Small intestine (tissue), 7 donors: ENCODE measurements at regions not wholly inside any gene's neighbourhood (a gene's known extent, or its start where the extent isn't known, plus 50 kb on each side); places are given as distances from the start of the nearest gene placed in this dataset.

Source experiments
- DNase-seq, 2 donors: peaks; one replicate each; pipeline versions ENCODE4 v3.0.0 to v3.0.0-alpha.2; 2013
- FAIRE-seq: peaks from 2 replicates; lab custom pipeline; 2012; peaks lifted over from hg19 to GRCh38; lab: Jason Lieb, UNC
- H3K27ac ChIP-seq, 3 donors: one replicate each; pipeline ENCODE4 v1.5.1; 2013; ENCODE audit warnings: low read length in 2 of 3, mild to moderate bottlenecking in 2 of 3, control low read depth in 1 of 3, inconsistent platforms in 1 of 3, low read depth in 1 of 3, moderate library complexity in 1 of 3
- H3K27me3 ChIP-seq, 3 donors: one replicate each; pipeline ENCODE4 v1.6.1; 2013; ENCODE audit warnings: low read length in 3 of 3, inconsistent platforms in 1 of 3; ENCODE audit not compliant: control insufficient read depth in 3 of 3, insufficient read depth in 3 of 3
- H3K36me3 ChIP-seq, 3 donors: one replicate each; pipeline ENCODE4 v1.6.1; 2013; ENCODE audit warnings: low read length in 3 of 3, inconsistent platforms in 1 of 3, low read depth in 1 of 3, mild to moderate bottlenecking in 1 of 3, moderate library complexity in 1 of 3; ENCODE audit not compliant: control insufficient read depth in 3 of 3, insufficient read depth in 2 of 3
- H3K4me1 ChIP-seq, 3 donors: one replicate each; pipeline ENCODE4 v1.6.1; 2013; ENCODE audit warnings: low read length in 2 of 3, inconsistent platforms in 1 of 3, low read depth in 1 of 3, mild to moderate bottlenecking in 1 of 3, moderate library complexity in 1 of 3; ENCODE audit not compliant: control insufficient read depth in 3 of 3, insufficient read depth in 2 of 3
- H3K4me3 ChIP-seq, 3 donors: one replicate each; pipeline ENCODE4 v1.5.1; 2013; ENCODE audit warnings: low read length in 3 of 3, control low read depth in 1 of 3, inconsistent platforms in 1 of 3, low read depth in 1 of 3, mild to moderate bottlenecking in 1 of 3, moderate library complexity in 1 of 3
- H3K9me3 ChIP-seq, 2 donors: one replicate each; pipeline ENCODE4 v1.6.1; 2013; ENCODE audit warnings: low read depth in 1 of 2, low read length in 1 of 2; ENCODE audit not compliant: control insufficient read depth in 2 of 2, insufficient read depth in 1 of 2
- WGBS, 3 donors: extraction: QIAGEN DNeasy Blood & Tissue Kit; methylation state at CpG; one replicate each; pipeline ENCODE4 v1.1.7; 2013; 5-methylcytosine and 5-hydroxymethylcytosine counted together
- donor health status: healthy with polysubstance abuse.
- donor health status: control.
- donor health status: control.
- donor health status: Bipolar disorder and iron deficiency.
- donor health status: healthy.

- WGBS, 3 donors = 58 to 69% (median 62%) methylated on average over 4 of the region's 4 CpGs
- H3K36me3 ChIP-seq = no peaks in the 10 kb centered on the region
- no peak for DNase-seq
- no peaks in the 10 kb centered on the region for H3K4me1 ChIP-seq
- no peak overlapping the region for H3K27ac ChIP-seq
- FAIRE-seq = no peak
- H3K9me3 ChIP-seq = peaks cover 6 to 8% of the 10 kb centered on the region in 2 donors
- H3K27me3 ChIP-seq = no peaks in the 10 kb centered on the region
- H3K4me3 ChIP-seq = no peak overlapping the region
Observed at GRCh38 chr7:10076660-10077300, 896.9 kb upstream of the PHF14 start.

GRCh38 chr7:10079572-10079971 is 894.1 kb upstream of the PHF14 start:
- Histone ChIP-seq H3K36me3 (no peaks in the 10 kb centered on the region), H3K27ac (no peak overlapping the region), H3K4me3 (no peak overlapping the region), H3K4me1 (no peaks in the 10 kb centered on the region), H3K9me3 (peaks cover 6 to 8% of the 10 kb centered on the region in 2 donors), H3K27me3 (no peaks in the 10 kb centered on the region)
- FAIRE-seq (no peak), DNase-seq (no peak)
- WGBS, 3 donors = 85 to 92% (median 86%) methylated on average over 5 of the region's 5 CpGs

GRCh38 chr7:10082896-10083295 is 890.8 kb upstream of the PHF14 start:
- H3K27me3 ChIP-seq = no peaks in the 10 kb centered on the region
- H3K27ac ChIP-seq = no peak overlapping the region
- H3K9me3 ChIP-seq = peaks cover 6 to 8% of the 10 kb centered on the region in 2 donors
- H3K36me3 ChIP-seq = no peaks in the 10 kb centered on the region
- 74 to 84% (median 75%) methylated on average over 4 of the region's 4 CpGs for WGBS, 3 donors
- H3K4me1 ChIP-seq = no peaks in the 10 kb centered on the region
- no peak for FAIRE-seq
- no peak overlapping the region for H3K4me3 ChIP-seq
- no peak for DNase-seq

DNA sequence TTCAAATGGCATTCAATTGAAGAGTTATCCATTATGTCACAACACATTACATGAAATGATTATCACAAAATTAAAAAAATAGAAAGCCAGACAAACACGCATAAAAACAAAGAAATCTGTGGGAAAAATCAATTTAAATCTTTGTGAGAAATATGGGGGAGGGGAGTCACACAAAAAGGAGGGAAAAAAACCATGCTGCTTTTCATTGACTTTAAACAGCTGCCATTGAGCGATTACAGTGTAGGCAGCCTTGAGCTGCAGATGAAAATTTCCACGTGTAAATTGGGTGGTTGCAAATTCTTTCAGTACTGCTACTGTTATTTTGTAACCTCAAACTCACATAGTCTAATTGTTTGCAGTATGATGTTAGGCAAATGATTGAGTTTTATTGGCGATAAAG is 889.9 kb upstream of the PHF14 start:
- Histone ChIP-seq H3K9me3 (peaks cover 4% of the 10 kb centered on the region in 2 donors), H3K4me3 (no peak overlapping the region), H3K27ac (no peak overlapping the region), H3K4me1 (no peaks in the 10 kb centered on the region), H3K36me3 (no peaks in the 10 kb centered on the region), H3K27me3 (no peaks in the 10 kb centered on the region)
- FAIRE-seq (no peak), DNase-seq (no peak)
- WGBS, 3 donors = 51 to 68% (median 59%) methylated on average over 4 of the region's 4 CpGs

- WGBS, 3 donors = 89 to 93% (median 93%) methylated on average over 9 of the region's 9 CpGs
- FAIRE-seq (no peak), DNase-seq (no peak)
- Histone ChIP-seq H3K4me3 (no peak overlapping the region), H3K27ac (no peak overlapping the region), H3K4me1 (no peaks in the 10 kb centered on the region), H3K27me3 (no peaks in the 10 kb centered on the region), H3K36me3 (no peaks in the 10 kb centered on the region), H3K9me3 (peaks cover 0 to 1% of the 10 kb centered on the region in 2 donors)
Observed at GRCh38 chr7:10085231-10085630, 888.4 kb upstream of the PHF14 start.

GRCh38 chr7:10100572-10100971 is 873.1 kb upstream of the PHF14 start:
- Histone ChIP-seq H3K4me1 (no peaks in the 10 kb centered on the region), H3K27me3 (no peaks in the 10 kb centered on the region), H3K27ac (no peak overlapping the region), H3K4me3 (no peak overlapping the region), H3K36me3 (no peaks in the 10 kb centered on the region), H3K9me3 (peaks cover 0 to 1% of the 10 kb centered on the region in 2 donors)
- WGBS, 3 donors = 53 to 62% (median 56%) methylated on average over 2 of the region's 2 CpGs
- FAIRE-seq (peak; percentile 10), DNase-seq (no peak)

- no peaks in the 10 kb centered on the region for H3K27me3 ChIP-seq
- no peak for FAIRE-seq
- no peaks in the 10 kb centered on the region for H3K4me1 ChIP-seq
- no peak for DNase-seq
- no peak overlapping the region for H3K4me3 ChIP-seq
- H3K36me3 ChIP-seq = no peaks in the 10 kb centered on the region
- H3K9me3 ChIP-seq = peaks cover 0 to 1% of the 10 kb centered on the region in 2 donors
- 72 to 73% (median 72%) methylated on average over 2 of the region's 2 CpGs for WGBS, 3 donors
- no peak overlapping the region for H3K27ac ChIP-seq
Observed at GRCh38 chr7:10101351-10101750, 872.3 kb upstream of the PHF14 start.

DNA sequence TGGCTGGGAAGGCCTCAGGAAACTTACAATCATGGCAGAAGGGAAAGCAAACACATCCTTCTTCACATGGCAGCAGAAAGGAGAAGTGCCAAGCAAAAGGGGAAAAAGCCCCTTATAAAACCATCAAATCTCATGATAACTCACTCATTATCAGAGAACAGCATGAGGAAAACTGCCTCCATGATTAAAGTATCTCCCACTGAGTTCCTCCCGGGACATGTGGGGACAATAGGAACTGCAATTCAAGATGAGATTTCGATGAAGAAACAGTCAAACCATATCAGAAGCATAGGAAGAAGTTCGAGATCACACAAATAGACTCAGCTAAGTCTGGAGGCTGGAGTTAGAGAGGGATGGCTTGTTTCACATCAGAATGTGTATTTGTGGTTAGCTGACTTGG is 869.4 kb upstream of the PHF14 start:
- no peaks in the 10 kb centered on the region for H3K4me1 ChIP-seq
- no peaks in the 10 kb centered on the region for H3K36me3 ChIP-seq
- DNase-seq (no peak), FAIRE-seq (no peak)
- no peak overlapping the region for H3K4me3 ChIP-seq
- H3K9me3 ChIP-seq = peaks cover 0 to 1% of the 10 kb centered on the region in 2 donors
- 62 to 83% (median 71%) methylated on average over 3 of the region's 3 CpGs for WGBS, 3 donors
- no peaks in the 10 kb centered on the region for H3K27me3 ChIP-seq
- H3K27ac ChIP-seq = no peak overlapping the region

- H3K27ac ChIP-seq = no peak overlapping the region
- H3K4me1 ChIP-seq = no peaks in the 10 kb centered on the region
- H3K9me3 ChIP-seq = peaks cover 0 to 1% of the 10 kb centered on the region in 2 donors
- FAIRE-seq (no peak), DNase-seq (peak in 1 of 2 donors; percentile 6)
- no peaks in the 10 kb centered on the region for H3K27me3 ChIP-seq
- 7 to 27% (median 11%) methylated on average over 1 of the region's 1 CpG for WGBS, 3 donors
- no peak overlapping the region for H3K4me3 ChIP-seq
- no peaks in the 10 kb centered on the region for H3K36me3 ChIP-seq
Observed at GRCh38 chr7:10106609-10107008, 867.1 kb upstream of the PHF14 start.
